GM12873 (cell line): ENCODE measurements at regions not wholly inside any gene's neighbourhood (a gene's known extent, or its start where the extent isn't known, plus 50 kb on each side); places are given as distances from the start of the nearest gene placed in this dataset.

Experiments used
- CTCF ChIP-seq: IDR thresholded peaks from 2 replicates; pipeline ENCODE4 v1.5.1; 2012; ENCODE audit warnings: low read depth, mild to moderate bottlenecking, moderate library complexity, low read length, control low read depth; ENCODE audit not compliant: insufficient read depth; ENCODE audit errors: missing control alignments

DNA sequence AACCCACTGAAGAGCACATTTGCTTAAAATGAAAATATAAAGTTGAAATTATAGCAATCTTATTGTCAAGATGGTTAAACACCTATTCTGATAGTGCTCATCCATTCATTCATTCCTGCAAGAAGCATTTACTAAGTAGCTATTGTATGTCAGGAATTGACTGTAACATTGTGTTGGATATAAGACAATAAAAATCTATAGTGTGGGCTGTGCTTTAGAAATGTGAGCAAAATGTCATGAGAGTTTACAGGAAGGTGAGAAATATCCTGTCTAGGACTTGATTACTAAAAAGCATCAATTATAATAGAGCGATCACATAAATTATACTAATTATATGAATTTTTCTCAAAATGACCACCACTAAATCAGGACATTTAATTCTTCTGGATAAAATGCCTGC, 123.0 kb downstream of the HAO1 start:
- TF ChIP-seq CTCF: no peak

- no peak for TF ChIP-seq CTCF
Measured at GRCh38 chr20:7818477-7818876, 121.8 kb downstream of the HAO1 start.

- TF ChIP-seq CTCF: no peak
Measured at GRCh38 chr20:7820897-7821296, 119.4 kb downstream of the HAO1 start.

- no peak for TF ChIP-seq CTCF
Measured at GRCh38 chr20:7822772-7823171, 117.5 kb downstream of the HAO1 start.

GRCh38 chr20:7828437-7828836, 111.8 kb downstream of the HAO1 start:
- TF ChIP-seq CTCF: no peak

GRCh38 chr20:7829031-7829430, 111.2 kb downstream of the HAO1 start:
- no peak for TF ChIP-seq CTCF

GRCh38 chr20:7829776-7830175, 110.5 kb downstream of the HAO1 start:
- TF ChIP-seq CTCF: no peak
